ENCODE measurements at regions not wholly inside any gene's neighbourhood (a gene's known extent, or its start where the extent isn't known, plus 50 kb on each side); places are given as distances from the start of the nearest gene placed in this dataset.

- no peak for DNase-seq
- H3K27me3 Mint-ChIP-seq = no peaks in the 10 kb centered on the region
- intact Hi-C loops (cut with micrococcal nuclease) = no loop called here
- Histone ChIP-seq H3K4me2 (replicated peaks; ENCODE audit: low read depth, low read length, poor library complexity, severe bottlenecking) (no peak overlapping the region), H3K27ac (ENCODE audit: low read length in 2 of 2) (no peak overlapping the region), H3K36me3 (replicated peaks in 1 of 2; ENCODE audit: control extremely low read depth in 1 of 2, control insufficient read depth in 1 of 2, extremely low read depth in 1 of 2, insufficient read depth in 2 of 2, low read length in 1 of 2) (no peaks in the 10 kb centered on the region), H3K4me1 (ENCODE audit: control insufficient read depth in 2 of 2, insufficient read depth in 2 of 2, low read length in 2 of 2) (no peaks in the 10 kb centered on the region), H4K20me1 (ENCODE audit: control insufficient read depth, insufficient read depth, low read length, poor library complexity, severe bottlenecking) (no peaks in the 10 kb centered on the region), H3K9ac (ENCODE audit: low read length) (no peak overlapping the region), H3K4me3 (ENCODE audit: control extremely low read depth in 1 of 5, extremely low read depth in 1 of 5, insufficient read depth in 1 of 5, low read depth in 2 of 5, low read length in 4 of 5) (no peak overlapping the region), H3K79me2 (ENCODE audit: control insufficient read depth, insufficient read depth, low read length) (no peaks in the 10 kb centered on the region), H3K9me3 (ENCODE audit: control extremely low read depth in 1 of 3, control insufficient read depth in 2 of 3, insufficient read depth in 1 of 3, low read length in 2 of 3) (no peaks in the 10 kb centered on the region), H2AFZ (ENCODE audit: insufficient read depth, low read depth, low read length, poor library complexity, severe bottlenecking) (no peak overlapping the region), H3K27me3 (replicated peaks in 1 of 4; ENCODE audit: control extremely low read depth in 1 of 4, control insufficient read depth in 3 of 4, insufficient read depth in 4 of 4, low read length in 3 of 4) (no peaks in the 10 kb centered on the region)
- ATAC-seq (ENCODE audit: low read depth) = no peak
- TF ChIP-seq CTCF (IDR thresholded peaks at IDR 0.05) (no peak), EZH2 (IDR thresholded peaks at IDR 0.05; ENCODE audit: borderline replicate concordance, insufficient read depth, low read depth, low read length, poor library complexity, severe bottlenecking) (no peak)
- no peaks in the 10 kb centered on the region for H3K9me3 Mint-ChIP-seq (ENCODE audit: insufficient read depth)
- H3K27ac Mint-ChIP-seq = no peak overlapping the region
- ChIA-PET CTCF (no interaction called here), POLR2A (no interaction called here)
- H3K4me1 Mint-ChIP-seq = no peaks in the 10 kb centered on the region
- WGBS (ENCODE audit: insufficient coverage) = 90% methylated on average over 4 of the region's 4 CpGs
- H3K4me3 Mint-ChIP-seq = no peak overlapping the region
These were observed 469.2 kb downstream of the ADRA2A start for GRCh38 chr10:111545861-111546605.

DNA sequence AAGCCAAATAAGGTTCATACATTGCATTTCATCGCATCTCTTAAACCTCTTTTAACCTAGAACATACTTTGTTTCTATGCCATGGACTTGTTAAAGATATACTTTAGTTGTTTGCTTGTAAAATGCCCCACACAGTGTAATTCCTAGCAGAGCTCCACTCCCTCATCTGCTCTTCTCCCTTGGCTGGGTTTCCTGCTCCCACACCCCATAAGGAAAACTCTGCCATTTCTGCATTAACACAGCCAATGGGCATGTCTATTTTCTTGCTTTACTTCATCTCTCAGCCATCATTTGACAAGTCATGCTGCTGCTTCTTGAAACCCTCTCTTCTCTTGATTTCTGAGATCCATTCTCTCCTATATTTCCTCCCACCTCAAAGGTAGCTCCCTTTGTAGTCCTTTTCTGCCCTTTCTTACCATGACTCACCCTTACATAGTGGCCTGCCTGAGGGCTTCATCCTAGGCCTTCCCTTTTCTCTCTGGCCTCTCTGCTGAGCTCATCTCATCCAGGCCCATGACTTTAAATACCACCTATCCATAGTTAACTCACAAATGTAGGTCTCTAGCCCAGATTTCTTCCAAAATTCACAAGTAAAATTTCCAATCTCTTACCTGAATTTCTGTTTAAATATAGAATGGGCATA is 471.4 kb downstream of the ADRA2A start:
- POLR2A ChIA-PET = no interaction called here
- intact Hi-C loops (cut with micrococcal nuclease) = no loop called here
- TF ChIP-seq EZH2 (IDR thresholded peaks at IDR 0.05; ENCODE audit: borderline replicate concordance, insufficient read depth, low read depth, low read length, poor library complexity, severe bottlenecking) = no peak
- no peak for TF ChIP-seq CTCF (IDR thresholded peaks at IDR 0.05)
- Mint-ChIP-seq H3K4me1 (no peaks in the 10 kb centered on the region), H3K27me3 (no peaks in the 10 kb centered on the region), H3K27ac (no peak overlapping the region), H3K9me3 (ENCODE audit: insufficient read depth) (no peaks in the 10 kb centered on the region), H3K4me3 (no peak overlapping the region)
- Histone ChIP-seq H2AFZ (ENCODE audit: insufficient read depth, low read depth, low read length, poor library complexity, severe bottlenecking) (no peak overlapping the region), H3K9ac (ENCODE audit: low read length) (no peak overlapping the region), H3K4me3 (ENCODE audit: control extremely low read depth in 1 of 5, extremely low read depth in 1 of 5, insufficient read depth in 1 of 5, low read depth in 2 of 5, low read length in 4 of 5) (no peak overlapping the region), H3K4me1 (ENCODE audit: control insufficient read depth in 2 of 2, insufficient read depth in 2 of 2, low read length in 2 of 2) (no peaks in the 10 kb centered on the region), H3K27ac (ENCODE audit: low read length in 2 of 2) (no peak overlapping the region), H3K36me3 (replicated peaks in 1 of 2; ENCODE audit: control extremely low read depth in 1 of 2, control insufficient read depth in 1 of 2, extremely low read depth in 1 of 2, insufficient read depth in 2 of 2, low read length in 1 of 2) (no peaks in the 10 kb centered on the region), H3K4me2 (replicated peaks; ENCODE audit: low read depth, low read length, poor library complexity, severe bottlenecking) (no peak overlapping the region), H3K27me3 (replicated peaks in 1 of 4; ENCODE audit: control extremely low read depth in 1 of 4, control insufficient read depth in 3 of 4, insufficient read depth in 4 of 4, low read length in 3 of 4) (no peaks in the 10 kb centered on the region), H3K79me2 (ENCODE audit: control insufficient read depth, insufficient read depth, low read length) (no peaks in the 10 kb centered on the region), H4K20me1 (ENCODE audit: control insufficient read depth, insufficient read depth, low read length, poor library complexity, severe bottlenecking) (no peaks in the 10 kb centered on the region), H3K9me3 (ENCODE audit: control extremely low read depth in 1 of 3, control insufficient read depth in 2 of 3, insufficient read depth in 1 of 3, low read length in 2 of 3) (no peaks in the 10 kb centered on the region)
- CTCF ChIA-PET = no interaction called here
- DNase-seq = no peak
- ATAC-seq (ENCODE audit: low read depth) = no peak
- WGBS (ENCODE audit: insufficient coverage) = no CpG with 5 or more reads among the region's 1 CpG
